SK-N-SH treated with all-trans-retinoic acid at 6 μM for 48 hours (cell line): ENCODE measurements at regions not wholly inside any gene's neighbourhood (a gene's known extent, or its start where the extent isn't known, plus 50 kb on each side); places are given as distances from the start of the nearest gene placed in this dataset.

Source experiments
- PPARA ChIP-seq: fragments of 250-450 bp; sonication (Bioruptor Pico); IDR thresholded peaks from 2 replicates; pipeline ENCODE4 v1.5.0; 2020; ENCODE audit warnings: mild to moderate bottlenecking, borderline replicate concordance
- RARB ChIP-seq: fragments of 250-450 bp; sonication (Bioruptor Pico); IDR thresholded peaks from 2 replicates; pipeline ENCODE4 v1.8.0; 2021; ENCODE audit warnings: mild to moderate bottlenecking, moderate library complexity
- TCF4 ChIP-seq: fragments of 250-450 bp; sonication (Bioruptor Pico); IDR thresholded peaks from 2 replicates; pipeline ENCODE4 v1.8.0; 2021; ENCODE audit warnings: mild to moderate bottlenecking, moderate library complexity, borderline replicate concordance
- TOX ChIP-seq: fragments of 250-450 bp; sonication (Bioruptor Pico); IDR thresholded peaks from 2 replicates; pipeline ENCODE4 v1.8.0; 2021; ENCODE audit warnings: mild to moderate bottlenecking, moderate library complexity, borderline replicate concordance
- ZFP3 ChIP-seq: fragments of 250-450 bp; sonication (Bioruptor Pico); IDR thresholded peaks from 2 replicates; pipeline ENCODE4 v1.5.0; 2020; ENCODE audit warnings: mild to moderate bottlenecking, moderate library complexity
- ZFP30 ChIP-seq: fragments of 450-650 bp; formaldehyde crosslinking; IDR thresholded peaks from 2 replicates; pipeline ENCODE4 v1.5.0; 2022; ENCODE audit warnings: mild to moderate bottlenecking, moderate library complexity
- ZNF565 ChIP-seq: fragments of 450-650 bp; formaldehyde crosslinking; conservative IDR thresholded peaks from 2 replicates; pipeline ENCODE4 v1.5.0; 2020; ENCODE audit warnings: low read depth, mild to moderate bottlenecking, moderate library complexity
- TF ChIP-seq, protein P1 (sequence below): fragments of 250-450 bp; sonication (Bioruptor Pico); IDR thresholded peaks from 2 replicates; pipeline ENCODE4 v1.5.1; 2020; ENCODE audit warnings: low read depth, mild to moderate bottlenecking, moderate library complexity
- TF ChIP-seq, protein P2 (sequence below): fragments of 250-450 bp; sonication (Bioruptor Pico); IDR thresholded peaks from 2 replicates; pipeline ENCODE4 v1.5.1; 2021; ENCODE audit warnings: mild to moderate bottlenecking, moderate library complexity
- TF ChIP-seq, protein P3 (sequence below): fragments of 250-450 bp; sonication (Bioruptor Pico); IDR thresholded peaks from 2 replicates; pipeline ENCODE4 v1.5.0; 2020; ENCODE audit warnings: mild to moderate bottlenecking, moderate library complexity
- TF ChIP-seq, protein P4 (sequence below): fragments of 250-450 bp; sonication (Bioruptor Pico); IDR thresholded peaks from 2 replicates; pipeline ENCODE4 v1.8.0; 2020; ENCODE audit warnings: mild to moderate bottlenecking, moderate library complexity, borderline replicate concordance

DNA sequence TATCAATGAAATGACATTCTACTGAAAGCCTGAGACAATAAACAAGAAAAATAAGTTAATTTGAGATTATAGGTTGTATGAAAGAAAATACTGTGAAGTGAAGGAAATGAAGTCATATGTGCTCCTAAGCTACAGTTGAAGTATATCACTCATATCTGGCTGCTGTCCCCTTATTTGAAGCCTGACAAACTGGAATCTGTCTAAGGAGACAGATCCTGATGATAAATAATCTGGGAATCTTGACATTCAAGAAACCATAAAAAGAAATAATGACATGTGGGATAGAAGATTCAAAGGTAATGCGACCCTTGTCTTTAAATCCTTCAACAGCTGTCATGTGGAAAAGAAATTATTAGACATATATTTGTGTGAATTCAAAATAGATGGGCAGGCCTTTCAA, 424.5 kb upstream of the LMCD1 start:
- TF ChIP-seq PPARA: no peak
- no peak for TF ChIP-seq ZNF565
- TF ChIP-seq RARB: no peak
- TF ChIP-seq ZFP3 (CRISPR knock-in tag): no peak
- TF ChIP-seq, protein P1, sequence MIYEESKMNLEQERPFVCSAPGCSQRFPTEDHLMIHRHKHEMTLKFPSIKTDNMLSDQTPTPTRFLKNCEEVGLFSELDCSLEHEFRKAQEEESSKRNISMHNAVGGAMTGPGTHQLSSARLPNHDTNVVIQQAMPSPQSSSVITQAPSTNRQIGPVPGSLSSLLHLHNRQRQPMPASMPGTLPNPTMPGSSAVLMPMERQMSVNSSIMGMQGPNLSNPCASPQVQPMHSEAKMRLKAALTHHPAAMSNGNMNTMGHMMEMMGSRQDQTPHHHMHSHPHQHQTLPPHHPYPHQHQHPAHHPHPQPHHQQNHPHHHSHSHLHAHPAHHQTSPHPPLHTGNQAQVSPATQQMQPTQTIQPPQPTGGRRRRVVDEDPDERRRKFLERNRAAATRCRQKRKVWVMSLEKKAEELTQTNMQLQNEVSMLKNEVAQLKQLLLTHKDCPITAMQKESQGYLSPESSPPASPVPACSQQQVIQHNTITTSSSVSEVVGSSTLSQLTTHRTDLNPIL: no peak
- TF ChIP-seq ZFP30 (CRISPR knock-in tag): no peak
- TF ChIP-seq, protein P2, sequence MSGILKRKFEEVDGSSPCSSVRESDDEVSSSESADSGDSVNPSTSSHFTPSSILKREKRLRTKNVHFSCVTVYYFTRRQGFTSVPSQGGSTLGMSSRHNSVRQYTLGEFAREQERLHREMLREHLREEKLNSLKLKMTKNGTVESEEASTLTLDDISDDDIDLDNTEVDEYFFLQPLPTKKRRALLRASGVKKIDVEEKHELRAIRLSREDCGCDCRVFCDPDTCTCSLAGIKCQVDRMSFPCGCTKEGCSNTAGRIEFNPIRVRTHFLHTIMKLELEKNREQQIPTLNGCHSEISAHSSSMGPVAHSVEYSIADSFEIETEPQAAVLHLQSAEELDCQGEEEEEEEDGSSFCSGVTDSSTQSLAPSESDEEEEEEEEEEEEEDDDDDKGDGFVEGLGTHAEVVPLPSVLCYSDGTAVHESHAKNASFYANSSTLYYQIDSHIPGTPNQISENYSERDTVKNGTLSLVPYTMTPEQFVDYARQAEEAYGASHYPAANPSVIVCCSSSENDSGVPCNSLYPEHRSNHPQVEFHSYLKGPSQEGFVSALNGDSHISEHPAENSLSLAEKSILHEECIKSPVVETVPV (CRISPR knock-in tag): no peak
- no peak for TF ChIP-seq TOX
- TF ChIP-seq, protein P3, sequence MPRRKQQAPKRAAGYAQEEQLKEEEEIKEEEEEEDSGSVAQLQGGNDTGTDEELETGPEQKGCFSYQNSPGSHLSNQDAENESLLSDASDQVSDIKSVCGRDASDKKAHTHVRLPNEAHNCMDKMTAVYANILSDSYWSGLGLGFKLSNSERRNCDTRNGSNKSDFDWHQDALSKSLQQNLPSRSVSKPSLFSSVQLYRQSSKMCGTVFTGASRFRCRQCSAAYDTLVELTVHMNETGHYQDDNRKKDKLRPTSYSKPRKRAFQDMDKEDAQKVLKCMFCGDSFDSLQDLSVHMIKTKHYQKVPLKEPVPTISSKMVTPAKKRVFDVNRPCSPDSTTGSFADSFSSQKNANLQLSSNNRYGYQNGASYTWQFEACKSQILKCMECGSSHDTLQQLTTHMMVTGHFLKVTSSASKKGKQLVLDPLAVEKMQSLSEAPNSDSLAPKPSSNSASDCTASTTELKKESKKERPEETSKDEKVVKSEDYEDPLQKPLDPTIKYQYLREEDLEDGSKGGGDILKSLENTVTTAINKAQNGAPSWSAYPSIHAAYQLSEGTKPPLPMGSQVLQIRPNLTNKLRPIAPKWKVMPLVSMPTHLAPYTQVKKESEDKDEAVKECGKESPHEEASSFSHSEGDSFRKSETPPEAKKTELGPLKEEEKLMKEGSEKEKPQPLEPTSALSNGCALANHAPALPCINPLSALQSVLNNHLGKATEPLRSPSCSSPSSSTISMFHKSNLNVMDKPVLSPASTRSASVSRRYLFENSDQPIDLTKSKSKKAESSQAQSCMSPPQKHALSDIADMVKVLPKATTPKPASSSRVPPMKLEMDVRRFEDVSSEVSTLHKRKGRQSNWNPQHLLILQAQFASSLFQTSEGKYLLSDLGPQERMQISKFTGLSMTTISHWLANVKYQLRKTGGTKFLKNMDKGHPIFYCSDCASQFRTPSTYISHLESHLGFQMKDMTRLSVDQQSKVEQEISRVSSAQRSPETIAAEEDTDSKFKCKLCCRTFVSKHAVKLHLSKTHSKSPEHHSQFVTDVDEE: no peak
- TF ChIP-seq, protein P4, sequence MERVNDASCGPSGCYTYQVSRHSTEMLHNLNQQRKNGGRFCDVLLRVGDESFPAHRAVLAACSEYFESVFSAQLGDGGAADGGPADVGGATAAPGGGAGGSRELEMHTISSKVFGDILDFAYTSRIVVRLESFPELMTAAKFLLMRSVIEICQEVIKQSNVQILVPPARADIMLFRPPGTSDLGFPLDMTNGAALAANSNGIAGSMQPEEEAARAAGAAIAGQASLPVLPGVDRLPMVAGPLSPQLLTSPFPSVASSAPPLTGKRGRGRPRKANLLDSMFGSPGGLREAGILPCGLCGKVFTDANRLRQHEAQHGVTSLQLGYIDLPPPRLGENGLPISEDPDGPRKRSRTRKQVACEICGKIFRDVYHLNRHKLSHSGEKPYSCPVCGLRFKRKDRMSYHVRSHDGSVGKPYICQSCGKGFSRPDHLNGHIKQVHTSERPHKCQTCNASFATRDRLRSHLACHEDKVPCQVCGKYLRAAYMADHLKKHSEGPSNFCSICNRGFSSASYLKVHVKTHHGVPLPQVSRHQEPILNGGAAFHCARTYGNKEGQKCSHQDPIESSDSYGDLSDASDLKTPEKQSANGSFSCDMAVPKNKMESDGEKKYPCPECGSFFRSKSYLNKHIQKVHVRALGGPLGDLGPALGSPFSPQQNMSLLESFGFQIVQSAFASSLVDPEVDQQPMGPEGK (CRISPR knock-in tag): no peak
- TF ChIP-seq TCF4 (CRISPR knock-in tag): no peak
